Neural cell (in vitro differentiated cells): ENCODE measurements at regions not wholly inside any gene's neighbourhood (a gene's known extent, or its start where the extent isn't known, plus 50 kb on each side); places are given as distances from the start of the nearest gene placed in this dataset.

Experiments
- EP300 ChIP-seq: fragments of 450-650 bp; conservative IDR thresholded peaks from 2 replicates; pipeline ENCODE4 v1.6.1; 2014; ENCODE audit warnings: antibody characterized with exemption, mild to moderate bottlenecking, moderate library complexity; ENCODE audit not compliant: poor library complexity, severe bottlenecking
- MXI1 ChIP-seq: fragments of 450-650 bp; conservative IDR thresholded peaks from 2 replicates; pipeline ENCODE4 v1.6.1; 2014; ENCODE audit warnings: antibody characterized with exemption, mild to moderate bottlenecking; ENCODE audit not compliant: poor library complexity, severe bottlenecking
- POLR2AphosphoS5 ChIP-seq: IDR thresholded peaks from 2 replicates; pipeline ENCODE4 v1.6.1; 2012
- TF ChIP-seq, protein P1 (sequence below): fragments of 450-650 bp; IDR thresholded peaks from 2 replicates; pipeline ENCODE4 v1.5.1; 2014; ENCODE audit warnings: antibody characterized with exemption, mild to moderate bottlenecking, moderate library complexity; ENCODE audit not compliant: poor library complexity, severe bottlenecking

DNA sequence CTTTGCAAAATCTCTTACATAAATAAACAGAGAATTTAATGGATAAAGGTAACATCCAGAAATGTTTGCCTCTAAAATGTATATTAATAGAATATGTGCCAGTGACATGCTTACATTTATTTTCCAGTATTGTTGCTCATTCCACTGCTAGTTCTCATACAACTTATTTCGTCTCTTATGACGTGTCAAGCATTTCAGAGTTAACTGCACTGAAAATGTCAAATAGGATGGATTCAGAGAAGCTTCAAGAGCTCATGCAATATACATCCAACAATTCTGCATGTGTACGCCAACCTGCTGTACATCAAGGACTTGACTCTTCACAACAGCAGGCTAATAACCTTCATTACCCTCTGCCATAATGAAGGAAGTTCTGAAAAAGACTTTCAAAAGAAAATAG lies 386.2 kb upstream of the IZUMO3 start:
- TF ChIP-seq EP300 (peak; percentile 96), POLR2AphosphoS5 (peak; percentile 87), MXI1 (peak; percentile 43)
- TF ChIP-seq, protein P1, sequence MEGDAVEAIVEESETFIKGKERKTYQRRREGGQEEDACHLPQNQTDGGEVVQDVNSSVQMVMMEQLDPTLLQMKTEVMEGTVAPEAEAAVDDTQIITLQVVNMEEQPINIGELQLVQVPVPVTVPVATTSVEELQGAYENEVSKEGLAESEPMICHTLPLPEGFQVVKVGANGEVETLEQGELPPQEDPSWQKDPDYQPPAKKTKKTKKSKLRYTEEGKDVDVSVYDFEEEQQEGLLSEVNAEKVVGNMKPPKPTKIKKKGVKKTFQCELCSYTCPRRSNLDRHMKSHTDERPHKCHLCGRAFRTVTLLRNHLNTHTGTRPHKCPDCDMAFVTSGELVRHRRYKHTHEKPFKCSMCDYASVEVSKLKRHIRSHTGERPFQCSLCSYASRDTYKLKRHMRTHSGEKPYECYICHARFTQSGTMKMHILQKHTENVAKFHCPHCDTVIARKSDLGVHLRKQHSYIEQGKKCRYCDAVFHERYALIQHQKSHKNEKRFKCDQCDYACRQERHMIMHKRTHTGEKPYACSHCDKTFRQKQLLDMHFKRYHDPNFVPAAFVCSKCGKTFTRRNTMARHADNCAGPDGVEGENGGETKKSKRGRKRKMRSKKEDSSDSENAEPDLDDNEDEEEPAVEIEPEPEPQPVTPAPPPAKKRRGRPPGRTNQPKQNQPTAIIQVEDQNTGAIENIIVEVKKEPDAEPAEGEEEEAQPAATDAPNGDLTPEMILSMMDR: no peak
